CD4-positive, alpha-beta T cell (primary cell): ENCODE measurements at regions not wholly inside any gene's neighbourhood (a gene's known extent, or its start where the extent isn't known, plus 50 kb on each side); places are given as distances from the start of the nearest gene placed in this dataset.

Experiments used
- ATAC-seq: fragments of 200-7000 bp; cut with Tn5 transposase; one replicate; pipeline ENCODE4 v1.10.0; 2022; ENCODE audit warnings: mild to moderate bottlenecking; ENCODE audit not compliant: poor library complexity
- CTCF ChIA-PET: fragments of 350-600 bp; sonication (Branson Sonifier 250); formaldehyde crosslinking; loops from one replicate; lab custom pipeline; 2021; ENCODE audit warnings: antibody characterized with exemption, inconsistent platforms; lab: Charles Lee
- POLR2A ChIA-PET: fragments of 350-600 bp; sonication (Branson Sonifier 250); formaldehyde crosslinking; loops from one replicate; lab custom pipeline; 2021; ENCODE audit warnings: antibody characterized with exemption, inconsistent platforms; lab: Charles Lee
- DNase-seq, 14 experiments: peaks; one replicate each; pipeline ENCODE4 v3.0.0-alpha.2; 2013 to 2020; ENCODE audit warnings: mixed read lengths in 2 of 14
- H3K27ac ChIP-seq, 2 donors: one replicate each; pipeline versions ENCODE4 v1.5.1 to v1.7.0; 2013; ENCODE audit warnings: low read length in 2 of 2, low read depth in 1 of 2, mild to moderate bottlenecking in 1 of 2
- H3K27me3 ChIP-seq, 2 experiments: 1 replicate in 1 of 2; 2 replicates in 1 of 2; pipeline versions ENCODE4 v1.6.1 to v1.7.0; 2013; ENCODE audit warnings: low read length in 2 of 2, control low read depth in 1 of 2, mild to moderate bottlenecking in 1 of 2, moderate library complexity in 1 of 2; ENCODE audit not compliant: insufficient read depth in 2 of 2, control insufficient read depth in 1 of 2
- H3K36me3 ChIP-seq: one replicate; pipeline ENCODE4 v1.6.1; 2013; ENCODE audit warnings: low read length, control low read depth; ENCODE audit not compliant: insufficient read depth
- H3K4me1 ChIP-seq: one replicate; pipeline ENCODE4 v1.6.1; 2013; ENCODE audit warnings: low read length, control low read depth; ENCODE audit not compliant: insufficient read depth
- H3K4me3 ChIP-seq: one replicate; pipeline ENCODE4 v1.5.1; 2013; ENCODE audit warnings: mild to moderate bottlenecking, low read length, moderate library complexity
- H3K9me3 ChIP-seq, 2 experiments: 1 replicate in 1 of 2; 2 replicates in 1 of 2; pipeline versions ENCODE4 v1.6.1 to v1.7.0; 2013; ENCODE audit warnings: low read length in 2 of 2, mild to moderate bottlenecking in 2 of 2, control low read depth in 1 of 2, moderate library complexity in 1 of 2; ENCODE audit not compliant: control insufficient read depth in 1 of 2, insufficient read depth in 1 of 2
- H3K27ac Mint-ChIP-seq: one replicate; pipeline ENCODE4 v1.8.0; 2020; ENCODE audit warnings: mixed read lengths
- H3K27me3 Mint-ChIP-seq: one replicate; pipeline ENCODE4 v1.8.0; 2021; ENCODE audit warnings: mixed read lengths
- H3K36me3 Mint-ChIP-seq: one replicate; pipeline ENCODE4 v1.8.0; 2021; ENCODE audit warnings: low read depth, mixed read lengths
- H3K4me1 Mint-ChIP-seq: one replicate; pipeline ENCODE4 v1.8.0; 2021; ENCODE audit warnings: low read depth, mixed read lengths
- H3K4me3 Mint-ChIP-seq: one replicate; pipeline ENCODE4 v1.8.0; 2020; ENCODE audit warnings: mild to moderate bottlenecking, mixed read lengths
- H3K9me3 Mint-ChIP-seq: one replicate; pipeline ENCODE4 v1.8.0; 2020; ENCODE audit warnings: mixed read lengths
- CTCF ChIP-seq: fragments of 200-600 bp; IDR thresholded peaks from one replicate; pipeline ENCODE4 v1.8.0; 2022; ENCODE audit warnings: antibody characterized with exemption, mild to moderate bottlenecking
- intact Hi-C, 2 experiments: fragments of 100-400 bp; cut with DNase I in 1 of 2; cut with micrococcal nuclease in 1 of 2; formaldehyde crosslinking; loops; one replicate each; pipeline versions ENCODE4 v1.15.1 to v1.9.0; 2023 to 2025; cut with DNase I, micrococcal nuclease

GRCh38 chr3:171953301-171954022 lies 85.9 kb upstream of the FNDC3B start:
- Mint-ChIP-seq H3K9me3 (no peaks in the 10 kb centered on the region), H3K4me3 (no peak overlapping the region), H3K4me1 (no peaks in the 10 kb centered on the region), H3K27me3 (peaks cover 22% of the 10 kb centered on the region), H3K27ac (no peak overlapping the region), H3K36me3 (no peaks in the 10 kb centered on the region)
- intact Hi-C loops, result no loop called here
- CTCF ChIA-PET, result interaction anchor here (1.1 kb wide), 1 partner anchor 13 kb away, joined by 3 read pairs; no protein-coding TSS in a partner anchor
- Histone ChIP-seq H3K4me1 (no peaks in the 10 kb centered on the region), H3K9me3 (no peaks in the 10 kb centered on the region), H3K27me3 (no peaks in the 10 kb centered on the region), H3K27ac (no peak overlapping the region), H3K4me3 (no peak overlapping the region), H3K36me3 (no peaks in the 10 kb centered on the region)
- TF ChIP-seq CTCF, result no peak
- POLR2A ChIA-PET, result no interaction called here
- ATAC-seq (no peak), DNase-seq (no peak)

- H3K27me3 ChIP-seq, result no peaks in the 10 kb centered on the region
- intact Hi-C loops, result no loop called here
- no peaks in the 10 kb centered on the region for H3K4me1 ChIP-seq
- Mint-ChIP-seq H3K4me1 (no peaks in the 10 kb centered on the region), H3K4me3 (no peak overlapping the region), H3K27me3 (peaks cover 27% of the 10 kb centered on the region), H3K36me3 (no peaks in the 10 kb centered on the region), H3K27ac (no peak overlapping the region), H3K9me3 (no peaks in the 10 kb centered on the region)
- ATAC-seq, result no peak
- DNase-seq, result peak in 2 of 14 experiments; percentile 19 to 26
- H3K36me3 ChIP-seq, result no peaks in the 10 kb centered on the region
- ChIA-PET CTCF (interaction anchor here (1.1 kb wide), 1 partner anchor 14 kb away, joined by 3 read pairs; no protein-coding TSS in a partner anchor), POLR2A (no interaction called here)
- no peak for TF ChIP-seq CTCF
- H3K4me3 ChIP-seq, result no peak overlapping the region
- H3K27ac ChIP-seq, result no peak overlapping the region
- no peaks in the 10 kb centered on the region for H3K9me3 ChIP-seq
These were observed 84.5 kb upstream of the FNDC3B start for GRCh38 chr3:171954690-171955383.

GRCh38 chr3:171955598-171955997 lies 83.8 kb upstream of the FNDC3B start:
- CTCF ChIA-PET, result no interaction called here
- intact Hi-C loops, result no loop called here
- no peaks in the 10 kb centered on the region for H3K36me3 Mint-ChIP-seq
- H3K27ac Mint-ChIP-seq, result no peak overlapping the region
- H3K4me3 Mint-ChIP-seq, result no peak overlapping the region
- POLR2A ChIA-PET, result no interaction called here
- no peaks in the 10 kb centered on the region for H3K9me3 Mint-ChIP-seq
- peaks cover 27% of the 10 kb centered on the region for H3K27me3 Mint-ChIP-seq
- no peaks in the 10 kb centered on the region for H3K27me3 ChIP-seq
- H3K4me1 ChIP-seq, result no peaks in the 10 kb centered on the region
- H3K36me3 ChIP-seq, result no peaks in the 10 kb centered on the region
- DNase-seq (no peak), ATAC-seq (no peak)
- no peak overlapping the region for H3K4me3 ChIP-seq
- TF ChIP-seq CTCF, result no peak
- no peaks in the 10 kb centered on the region for H3K4me1 Mint-ChIP-seq
- H3K27ac ChIP-seq, result no peak overlapping the region
- H3K9me3 ChIP-seq, result no peaks in the 10 kb centered on the region
